ENCODE measurements at regions not wholly inside any gene's neighbourhood (a gene's known extent, or its start where the extent isn't known, plus 50 kb on each side); places are given as distances from the start of the nearest gene placed in this dataset.
A peak's percentile ranks its signal among the peaks of the same experiment; 100 is the strongest.

GRCh38 chr9:79936336-79936735 is 364.6 kb downstream of the TLE4 start:
- no peak for DNase-seq

DNA sequence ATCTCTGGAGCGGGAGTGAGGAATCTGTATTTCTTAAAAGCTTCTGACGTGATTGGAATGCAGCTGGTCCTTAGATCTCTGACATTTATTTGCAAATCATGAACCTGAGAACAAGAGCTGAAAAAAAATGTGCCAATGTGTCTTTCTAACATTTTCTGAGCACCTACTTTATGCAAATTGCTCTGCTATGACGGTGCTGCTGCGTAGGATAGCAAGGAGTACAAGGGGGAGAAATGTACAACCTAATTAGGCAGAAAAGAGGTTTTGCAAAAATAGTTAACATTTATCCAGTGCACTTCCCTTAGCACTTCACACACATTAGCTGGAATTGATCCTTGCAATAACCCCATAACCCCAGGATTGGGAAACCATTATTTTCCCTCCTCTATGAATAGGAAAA is 357.5 kb downstream of the TLE4 start:
- DNase-seq, result no peak

- no peak for DNase-seq
These were observed 357.0 kb downstream of the TLE4 start for GRCh38 chr9:79928661-79929223.

GRCh38 chr9:79925326-79925725 is 353.6 kb downstream of the TLE4 start:
- DNase-seq, result no peak

DNA sequence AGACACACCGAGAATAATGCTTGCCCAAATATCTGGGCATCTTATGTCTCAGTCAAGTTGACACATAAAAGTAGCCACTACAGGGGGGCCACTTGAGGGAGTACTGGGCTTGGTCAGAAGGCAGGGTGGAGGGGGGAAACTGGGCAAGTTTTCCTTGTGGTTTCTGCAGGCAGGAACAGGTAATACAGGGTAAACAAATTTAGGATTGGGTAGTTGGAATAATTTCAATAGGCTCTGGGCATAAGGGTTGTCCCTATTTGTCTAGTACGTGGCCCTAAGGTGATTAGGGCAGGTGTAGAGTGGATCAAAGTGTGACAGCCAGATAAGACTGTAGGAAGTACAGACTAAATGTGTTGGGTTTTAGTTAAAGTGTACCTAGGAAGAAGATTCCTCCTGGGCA is 353.1 kb downstream of the TLE4 start:
- DNase-seq, result no peak

GRCh38 chr9:79917421-79917820 is 345.7 kb downstream of the TLE4 start:
- no peak for DNase-seq

GRCh38 chr9:79913867-79914266 is 342.1 kb downstream of the TLE4 start:
- DNase-seq, result no peak

- DNase-seq, result no peak
These were observed 340.7 kb downstream of the TLE4 start for GRCh38 chr9:79912318-79913070.

GRCh38 chr9:79911724-79912123 is 340.0 kb downstream of the TLE4 start:
- no peak for DNase-seq

DNA sequence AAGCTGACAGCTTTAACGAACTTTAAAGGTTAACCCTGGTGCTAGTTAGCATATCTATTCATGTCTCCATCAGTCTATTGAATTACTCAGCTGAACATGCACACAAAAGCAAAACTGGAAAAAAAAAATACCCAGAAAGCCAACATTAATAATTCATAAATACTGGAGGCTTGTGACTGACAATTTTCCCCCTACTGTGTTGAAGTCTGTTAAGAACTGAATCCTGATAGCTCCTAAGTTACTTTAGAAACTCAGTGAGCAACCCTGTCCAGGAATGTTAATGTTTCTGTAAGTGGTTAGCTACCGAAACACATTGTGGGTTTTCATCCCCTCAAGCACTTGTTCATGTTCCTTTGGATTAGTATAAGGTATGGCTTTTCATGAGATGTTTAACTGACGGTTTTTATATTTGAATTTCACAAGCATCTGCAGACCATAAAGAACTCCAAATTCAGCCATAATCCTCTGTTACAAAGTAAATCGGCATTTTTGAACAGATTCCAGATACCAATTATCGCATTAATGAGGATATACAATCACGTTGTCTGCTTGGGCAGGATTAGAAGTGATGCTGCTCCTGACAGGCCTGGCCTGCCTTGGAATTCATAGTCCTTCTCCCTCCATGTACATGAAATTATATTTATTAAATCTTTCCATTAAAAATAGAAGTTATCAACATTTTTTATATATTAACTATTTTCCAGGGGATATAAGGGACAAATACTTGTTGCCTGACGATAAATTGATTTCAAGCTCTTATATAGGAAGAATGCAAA is 331.2 kb downstream of the TLE4 start:
- DNase-seq, result no peak

- DNase-seq, result no peak
These were observed 329.0 kb downstream of the TLE4 start for GRCh38 chr9:79900754-79901153.

- no peak for DNase-seq
These were observed 324.7 kb downstream of the TLE4 start for GRCh38 chr9:79896390-79896980.

DNA sequence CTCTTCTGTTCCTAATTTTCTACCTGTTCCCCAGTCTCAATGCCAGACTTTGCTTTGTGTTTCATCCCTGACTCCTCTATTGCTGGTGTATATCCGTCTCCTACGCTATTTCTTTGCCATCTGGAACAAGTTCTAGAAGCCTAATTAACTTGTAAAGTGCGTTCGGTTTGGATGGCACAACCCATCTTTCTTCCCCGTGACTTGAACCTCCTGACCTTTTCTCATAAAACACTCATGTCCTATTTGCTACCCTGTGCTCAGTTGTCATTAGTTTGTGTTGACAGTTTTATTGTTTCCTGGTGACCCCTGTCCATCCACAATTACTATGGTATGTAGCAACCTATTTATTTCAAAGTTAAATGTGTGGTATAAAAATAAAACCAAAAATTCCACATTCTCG is 323.5 kb downstream of the TLE4 start:
- DNase-seq, result peak; percentile 54

- no peak for DNase-seq
These were observed 317.6 kb downstream of the TLE4 start for GRCh38 chr9:79889369-79889768.

GRCh38 chr9:79885093-79885857 is 313.5 kb downstream of the TLE4 start:
- DNase-seq, result no peak

DNA sequence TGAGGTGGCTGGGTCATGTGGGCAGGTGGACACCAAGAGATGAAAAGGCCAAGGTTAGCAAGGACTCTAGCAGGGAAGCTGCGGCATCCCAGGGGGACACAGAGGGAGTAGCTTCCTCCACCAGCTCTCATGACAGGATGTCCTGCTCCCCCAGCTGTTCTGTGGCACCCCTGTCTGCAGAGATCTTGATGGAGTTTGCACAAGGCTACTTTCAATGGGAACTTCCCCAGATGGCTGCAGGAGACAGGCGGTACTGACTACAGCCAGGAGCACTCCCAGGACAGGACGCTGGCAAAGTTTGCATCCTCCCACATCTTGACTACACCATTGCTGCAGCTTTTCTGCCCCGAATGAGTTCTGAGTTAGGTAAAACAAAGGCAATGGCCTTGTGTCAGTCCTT is 312.8 kb downstream of the TLE4 start:
- no peak for DNase-seq

GRCh38 chr9:79883073-79883645 is 311.4 kb downstream of the TLE4 start:
- DNase-seq, result no peak

DNA sequence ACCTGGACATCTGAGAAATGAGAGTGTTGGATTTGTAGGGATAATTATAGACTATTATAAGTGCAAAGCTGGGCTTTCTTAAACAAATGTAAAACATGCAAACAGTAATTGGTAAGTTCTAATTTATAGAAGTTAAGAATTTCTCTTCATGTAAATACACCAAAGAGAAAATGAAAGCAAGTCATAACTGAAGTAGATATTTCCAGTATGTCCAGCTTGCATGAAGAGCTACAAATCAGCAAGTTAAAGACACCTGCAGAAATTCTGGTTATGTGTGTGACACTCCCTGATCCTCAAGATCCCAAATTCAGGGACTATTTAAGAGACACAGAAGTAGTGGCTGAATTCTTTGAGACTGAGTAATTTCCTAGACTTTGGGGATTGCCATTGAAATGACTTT is 308.9 kb downstream of the TLE4 start:
- DNase-seq, result no peak

GRCh38 chr9:79877943-79878602 is 306.3 kb downstream of the TLE4 start:
- no peak for DNase-seq

DNA sequence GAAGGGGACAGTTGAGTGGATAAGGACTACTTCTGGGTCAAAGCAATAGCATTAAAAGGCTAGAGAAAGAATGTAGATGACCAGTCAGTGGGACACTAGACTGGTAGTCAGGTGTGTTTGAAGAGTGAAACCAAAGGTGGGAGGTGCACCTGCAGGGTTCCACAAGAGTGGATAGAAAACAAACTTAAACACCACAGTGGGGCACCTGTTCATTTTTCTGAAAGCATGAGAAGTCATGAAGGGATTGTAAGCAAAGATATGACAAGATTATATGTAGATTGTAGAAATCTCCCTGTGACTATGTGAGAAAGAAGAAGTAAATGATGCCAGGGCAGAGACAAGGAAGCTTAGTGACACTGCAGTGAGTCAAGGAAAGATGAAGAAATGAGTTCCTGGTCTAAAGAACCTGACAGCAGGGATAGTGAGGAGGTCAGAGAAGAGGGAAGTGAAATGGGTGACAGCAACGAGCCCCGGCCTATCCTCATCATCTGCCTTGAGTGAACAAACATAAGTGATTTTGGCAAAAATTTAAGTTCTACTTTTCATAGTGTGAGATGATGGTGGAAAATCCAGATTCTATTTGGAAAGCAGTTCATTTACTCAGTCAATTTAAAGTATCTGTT is 296.9 kb downstream of the TLE4 start:
- no peak for DNase-seq

All from left kidney (tissue), 1 donor.